HepG2 (cell line): ENCODE measurements at regions not wholly inside any gene's neighbourhood (a gene's known extent, or its start where the extent isn't known, plus 50 kb on each side); places are given as distances from the start of the nearest gene placed in this dataset.

ENCODE experiments used
- ATAC-seq: fragments of 200-7000 bp; cut with Tn5 transposase; 3 replicates; pipeline ENCODE4 v1.9.1; 2020; ENCODE audit warnings: mild to moderate bottlenecking, moderate library complexity
- BruUV-seq: library from RNA; stranded (reverse); fragments of 400-500 nt; replicated peaks from 2 replicates; lab custom pipeline; 2021; lab: Mats Ljungman, UMichigan
- CTCF ChIA-PET: fragments of 300-600 bp; formaldehyde crosslinking; extraction: SDS; loops from one replicate; lab custom pipeline; 2021; ENCODE audit warnings: low total read pairs, inconsistent platforms, low intra/inter-chr PET ratio; lab: Yijun Ruan, JAX
- POLR2A ChIA-PET: fragments of 350-600 bp; sonication (Branson Sonifier 250); formaldehyde crosslinking; loops from one replicate; lab custom pipeline; 2020; ENCODE audit warnings: antibody characterized with exemption, inconsistent platforms; lab: Yijun Ruan, JAX
- DNase-seq: peaks from one replicate; pipeline ENCODE4 v3.0.0-alpha.2; 2015; ENCODE audit warnings: low spot score
- FAIRE-seq: peaks from 3 replicates; lab custom pipeline; 2011; peaks lifted over from hg19 to GRCh38; lab: Jason Lieb, UNC
- H2AFZ ChIP-seq: one replicate; pipeline ENCODE4 v1.6.1; 2011; ENCODE audit warnings: low read length, inconsistent platforms
- H3K27ac ChIP-seq: fragments of 300-600 bp; 3 replicates; pipeline ENCODE4 v1.8.0; 2011; ENCODE audit warnings: mixed run types, mild to moderate bottlenecking, mixed read lengths, low read length, inconsistent platforms; ENCODE audit not compliant: insufficient read depth; ENCODE audit errors: extremely low read length
- H3K27me3 ChIP-seq, 2 experiments: fragments of 200-600 bp in 1 of 2; 2 replicates in 1 of 2; 3 replicates in 1 of 2; pipeline versions ENCODE4 v1.6.0 to v1.8.0; 2011; ENCODE audit warnings: low read length in 2 of 2, mild to moderate bottlenecking in 2 of 2, moderate library complexity in 2 of 2, inconsistent platforms in 1 of 2; ENCODE audit not compliant: insufficient read depth in 2 of 2, control insufficient read depth in 1 of 2
- H3K36me3 ChIP-seq, 2 experiments: fragments of 200-600 bp in 1 of 2; replicated peaks in 1 of 2; 2 replicates in 1 of 2; 3 replicates in 1 of 2; pipeline versions ENCODE4 v1.5.1 to v1.8.0; 2011; ENCODE audit warnings: low read length in 2 of 2, inconsistent platforms in 1 of 2; ENCODE audit not compliant: insufficient read depth in 2 of 2, control insufficient read depth in 1 of 2
- H3K4me1 ChIP-seq: 2 replicates; pipeline ENCODE4 v1.5.1; 2012; ENCODE audit warnings: low read length, inconsistent platforms; ENCODE audit not compliant: insufficient read depth
- H3K4me2 ChIP-seq: 2 replicates; pipeline ENCODE4 v1.6.0; 2011; ENCODE audit warnings: low read depth, low read length, inconsistent platforms
- H3K4me3 ChIP-seq, 3 experiments: fragments of 200-600 bp in 1 of 3; sonication (generic), shearing (Covaris generic) in 1 of 3; replicated peaks in 1 of 3; 2 replicates each; pipeline ENCODE4 v1.5.1; 2011 to 2016; ENCODE audit warnings: low read length in 3 of 3, inconsistent platforms in 2 of 3, low read depth in 2 of 3, mild to moderate bottlenecking in 2 of 3, control low read depth in 1 of 3, mixed read lengths in 1 of 3; ENCODE audit not compliant: insufficient read depth in 1 of 3
- H3K79me2 ChIP-seq: one replicate; pipeline ENCODE4 v1.6.1; 2011; ENCODE audit warnings: low read length, inconsistent platforms; ENCODE audit not compliant: insufficient read depth
- H3K9ac ChIP-seq: 2 replicates; pipeline ENCODE4 v1.6.0; 2011; ENCODE audit warnings: mild to moderate bottlenecking, low read depth, low read length, inconsistent platforms; ENCODE audit not compliant: insufficient read depth
- H3K9me3 ChIP-seq: 2 replicates; pipeline ENCODE4 v1.5.1; 2012; ENCODE audit warnings: mild to moderate bottlenecking, low read length
- H4K20me1 ChIP-seq: 2 replicates; pipeline ENCODE4 v1.6.0; 2011; ENCODE audit warnings: inconsistent platforms, mild to moderate bottlenecking, low read length, moderate library complexity; ENCODE audit not compliant: insufficient read depth
- CERS6 ChIP-seq: sonication (generic); formaldehyde crosslinking; IDR thresholded peaks from 2 replicates; pipeline ENCODE4 v1.5.0; 2020; ENCODE audit warnings: missing genetic modification reagents
- ELF4 ChIP-seq: sonication (generic); formaldehyde crosslinking; IDR thresholded peaks from 2 replicates; pipeline ENCODE4 v1.5.0; 2020; ENCODE audit warnings: missing genetic modification reagents, mild to moderate bottlenecking, moderate library complexity, borderline replicate concordance
- HNF4G ChIP-seq, 2 experiments: sonication (generic) in 1 of 2; formaldehyde crosslinking in 1 of 2; IDR thresholded peaks; 2 replicates each; pipeline versions ENCODE4 v1.4.0 to v1.6.1; 2011 to 2020; ENCODE audit warnings: borderline replicate concordance in 2 of 2, low read depth in 2 of 2, mild to moderate bottlenecking in 2 of 2, low read length in 1 of 2, missing genetic modification reagents in 1 of 2, moderate library complexity in 1 of 2
- IRF1 ChIP-seq: sonication (generic); formaldehyde crosslinking; IDR thresholded peaks from 2 replicates; pipeline ENCODE4 v1.4.0; 2020; ENCODE audit warnings: low read depth, mild to moderate bottlenecking, missing genetic modification reagents
- MTERF4 ChIP-seq: sonication (generic); formaldehyde crosslinking; IDR thresholded peaks from 2 replicates; pipeline ENCODE4 v1.8.0; 2023; ENCODE audit warnings: mild to moderate bottlenecking, missing genetic modification reagents
- REL ChIP-seq: sonication (generic); formaldehyde crosslinking; conservative IDR thresholded peaks from 2 replicates; pipeline ENCODE4 v1.8.0; 2022; ENCODE audit warnings: mild to moderate bottlenecking, missing genetic modification reagents, moderate library complexity
- TCF7 ChIP-seq: sonication (generic); IDR thresholded peaks from 2 replicates; pipeline ENCODE4 v1.6.1; 2016; ENCODE audit warnings: antibody characterized with exemption, low read depth
- TMF1 ChIP-seq: sonication (generic); formaldehyde crosslinking; IDR thresholded peaks from 2 replicates; pipeline ENCODE4 v1.8.1; 2022; ENCODE audit warnings: low read depth, missing genetic modification reagents
- ZHX2 ChIP-seq, 2 experiments: sonication (generic) in 1 of 2; formaldehyde crosslinking in 1 of 2; IDR thresholded peaks; 2 replicates each; pipeline versions ENCODE4 v1.6.1 to v1.9.0; 2014 to 2022; ENCODE audit warnings: antibody characterized with exemption in 1 of 2, borderline replicate concordance in 1 of 2, inconsistent platforms in 1 of 2, low read depth in 1 of 2, missing genetic modification reagents in 1 of 2
- ZNF335 ChIP-seq: sonication (generic); formaldehyde crosslinking; IDR thresholded peaks from 2 replicates; pipeline ENCODE4 v1.4.0; 2020; ENCODE audit warnings: missing genetic modification reagents
- ZNF652 ChIP-seq: IDR thresholded peaks from 2 replicates; pipeline ENCODE4 v1.6.1; 2016; ENCODE audit warnings: low read depth, borderline replicate concordance
- ZNF674 ChIP-seq: sonication (generic); formaldehyde crosslinking; IDR thresholded peaks from 2 replicates; pipeline ENCODE4 v1.5.0; 2020; ENCODE audit warnings: low read depth, mild to moderate bottlenecking, missing genetic modification reagents
- ZNF75D ChIP-seq: sonication (generic); formaldehyde crosslinking; IDR thresholded peaks from 2 replicates; pipeline ENCODE4 v1.8.1; 2023; ENCODE audit warnings: missing genetic modification reagents, mild to moderate bottlenecking, borderline replicate concordance
- WGBS: methylation state at CpG from one replicate; pipeline ENCODE4 v1.1.6; 2017; ENCODE audit warnings: low lambda C conversion rate; 5-methylcytosine and 5-hydroxymethylcytosine counted together
- in situ Hi-C: cut with HindIII; loops from 2 replicates; pipeline ENCODE4 v1.10.0; 2017; ENCODE audit warnings: low pct_unique_long_range_greater_than_20kb; ENCODE audit not compliant: extremely low pct_ligation_motif_present
- intact Hi-C: fragments of 100-400 bp; cut with micrococcal nuclease; formaldehyde crosslinking; loops from one replicate; pipeline ENCODE4 v1.10.0; 2022; ENCODE audit not compliant: unreplicated experiment
- TF ChIP-seq, protein P1 (sequence below): sonication (generic); formaldehyde crosslinking; IDR thresholded peaks from 2 replicates; pipeline ENCODE4 v1.8.1; 2023; ENCODE audit warnings: mild to moderate bottlenecking, missing genetic modification reagents, borderline replicate concordance

DNA sequence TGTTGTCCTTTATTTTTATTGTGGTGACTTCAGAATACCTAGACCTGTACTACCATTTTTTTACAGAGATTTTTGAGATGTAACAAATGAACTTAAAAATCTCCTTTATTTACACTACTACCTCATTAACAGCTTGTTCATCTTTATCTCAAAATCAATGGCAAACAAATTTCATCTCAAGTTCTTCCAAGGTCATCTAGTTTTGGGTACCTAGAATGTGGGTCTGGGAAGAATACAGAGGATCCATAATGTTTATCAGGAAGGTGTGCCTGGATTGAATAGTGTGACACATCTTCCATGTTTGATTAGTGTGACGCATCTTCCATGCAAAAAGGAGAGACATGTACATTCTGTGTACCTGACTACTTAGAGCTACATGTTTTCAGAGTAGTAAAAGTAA lies 63.3 kb upstream of the CCDC179 start:
- intact Hi-C loops, result no loop called here
- POLR2A ChIA-PET, result no interaction called here
- Histone ChIP-seq H3K4me3 (no peak overlapping the region), H3K27me3 (no peaks in the 10 kb centered on the region), H4K20me1 (no peaks in the 10 kb centered on the region), H3K4me2 (no peak overlapping the region), H3K9ac (no peak overlapping the region), H3K36me3 (no peaks in the 10 kb centered on the region), H3K4me1 (no peaks in the 10 kb centered on the region), H3K27ac (no peak overlapping the region), H3K79me2 (no peaks in the 10 kb centered on the region), H3K9me3 (no peaks in the 10 kb centered on the region), H2AFZ (no peak overlapping the region)
- BruUV-seq, result no TSS peak
- FAIRE-seq (no peak), DNase-seq (no peak), ATAC-seq (no peak)
- in situ Hi-C loops, result no loop called here
- CTCF ChIA-PET, result no interaction called here
- TF ChIP-seq IRF1 (CRISPR knock-in tag) (no peak), HNF4G (IDR thresholded peaks at IDR 0.05; ENCODE audit: borderline replicate concordance, low read depth, low read length) (no peak), HNF4G (CRISPR knock-in tag; IDR thresholded peaks at IDR 0.05; ENCODE audit: borderline replicate concordance, low read depth) (no peak), ZHX2 (IDR thresholded peaks at IDR 0.05; ENCODE audit: low read depth) (no peak), ZHX2 (CRISPR knock-in tag; IDR thresholded peaks at IDR 0.05; ENCODE audit: borderline replicate concordance) (no peak), ZNF335 (CRISPR knock-in tag) (no peak), ZNF75D (CRISPR knock-in tag) (no peak), ZNF674 (no peak), ELF4 (CRISPR knock-in tag) (no peak), MTERF4 (CRISPR knock-in tag) (no peak), CERS6 (CRISPR knock-in tag) (no peak), TCF7 (no peak), ZNF652 (CRISPR knock-in tag) (no peak), REL (CRISPR knock-in tag) (no peak), TMF1 (no peak)
- TF ChIP-seq, protein P1, sequence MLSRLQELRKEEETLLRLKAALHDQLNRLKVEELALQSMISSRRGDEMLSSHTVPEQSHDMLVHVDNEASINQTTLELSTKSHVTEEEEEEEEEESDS (CRISPR knock-in tag), result no peak
- WGBS, result 30% methylated on average over 1 of the region's 1 CpG
